ENCODE measurements at regions not wholly inside any gene's neighbourhood (a gene's known extent, or its start where the extent isn't known, plus 50 kb on each side); places are given as distances from the start of the nearest gene placed in this dataset.
A peak's percentile ranks its signal among the peaks of the same experiment; 100 is the strongest.
"Not testable (repeated sequence)": the region's sequence is repeated elsewhere in the genome, so short reads cannot be mapped to it uniquely, and the experiment has no call there.

GRCh38 chr2:156254637-156255067, 77.9 kb downstream of the NR4A2 start:
- H3K4me3 ChIP-seq (ENCODE audit: control extremely low read depth in 1 of 5, extremely low read depth in 1 of 5, insufficient read depth in 1 of 5, low read depth in 2 of 5, low read length in 4 of 5); H3K9me3 ChIP-seq (ENCODE audit: control extremely low read depth in 1 of 3, control insufficient read depth in 2 of 3, insufficient read depth in 1 of 3, low read length in 2 of 3); DNase-seq; H3K27ac Mint-ChIP-seq; H3K27me3 ChIP-seq (replicated peaks in 1 of 4; ENCODE audit: control extremely low read depth in 1 of 4, control insufficient read depth in 3 of 4, insufficient read depth in 4 of 4, low read length in 3 of 4); POLR2A ChIA-PET; CTCF ChIA-PET; H3K4me2 ChIP-seq (replicated peaks; ENCODE audit: low read depth, low read length, poor library complexity, severe bottlenecking); H3K79me2 ChIP-seq (ENCODE audit: control insufficient read depth, insufficient read depth, low read length); H3K9ac ChIP-seq (ENCODE audit: low read length); H3K36me3 ChIP-seq (replicated peaks in 1 of 2; ENCODE audit: control extremely low read depth in 1 of 2, control insufficient read depth in 1 of 2, extremely low read depth in 1 of 2, insufficient read depth in 2 of 2, low read length in 1 of 2); H3K27me3 Mint-ChIP-seq; intact Hi-C loops (cut with micrococcal nuclease); H3K4me1 ChIP-seq (ENCODE audit: control insufficient read depth in 2 of 2, insufficient read depth in 2 of 2, low read length in 2 of 2); H3K27ac ChIP-seq (ENCODE audit: low read length in 2 of 2); H3K4me1 Mint-ChIP-seq; H4K20me1 ChIP-seq (ENCODE audit: control insufficient read depth, insufficient read depth, low read length, poor library complexity, severe bottlenecking); H2AFZ ChIP-seq (ENCODE audit: insufficient read depth, low read depth, low read length, poor library complexity, severe bottlenecking); H3K9me3 Mint-ChIP-seq (ENCODE audit: insufficient read depth); ATAC-seq (ENCODE audit: low read depth): not testable (repeated sequence)
- H3K4me3 Mint-ChIP-seq = peak overlapping the region; percentile 4
- 71% methylated on average over 19 of the region's 27 CpGs for WGBS (ENCODE audit: insufficient coverage)

GRCh38 chr2:156253765-156254164, 78.8 kb downstream of the NR4A2 start:
- ChIA-PET POLR2A (no interaction called here), CTCF (no interaction called here)
- no peak overlapping the region for H3K4me3 Mint-ChIP-seq
- TF ChIP-seq EZH2 (IDR thresholded peaks at IDR 0.05; ENCODE audit: borderline replicate concordance, insufficient read depth, low read depth, low read length, poor library complexity, severe bottlenecking) (no peak), CTCF (IDR thresholded peaks at IDR 0.05) (no peak)
- Histone ChIP-seq H3K79me2 (ENCODE audit: control insufficient read depth, insufficient read depth, low read length) (no peaks in the 10 kb centered on the region), H4K20me1 (ENCODE audit: control insufficient read depth, insufficient read depth, low read length, poor library complexity, severe bottlenecking) (no peaks in the 10 kb centered on the region), H3K9ac (ENCODE audit: low read length) (no peak overlapping the region), H3K27ac (ENCODE audit: low read length in 2 of 2) (no peak overlapping the region), H3K4me2 (replicated peaks; ENCODE audit: low read depth, low read length, poor library complexity, severe bottlenecking) (no peak overlapping the region), H3K4me1 (ENCODE audit: control insufficient read depth in 2 of 2, insufficient read depth in 2 of 2, low read length in 2 of 2) (no peaks in the 10 kb centered on the region), H2AFZ (ENCODE audit: insufficient read depth, low read depth, low read length, poor library complexity, severe bottlenecking) (no peak overlapping the region), H3K4me3 (ENCODE audit: control extremely low read depth in 1 of 5, extremely low read depth in 1 of 5, insufficient read depth in 1 of 5, low read depth in 2 of 5, low read length in 4 of 5) (no peak overlapping the region), H3K36me3 (replicated peaks in 1 of 2; ENCODE audit: control extremely low read depth in 1 of 2, control insufficient read depth in 1 of 2, extremely low read depth in 1 of 2, insufficient read depth in 2 of 2, low read length in 1 of 2) (no peaks in the 10 kb centered on the region), H3K9me3 (ENCODE audit: control extremely low read depth in 1 of 3, control insufficient read depth in 2 of 3, insufficient read depth in 1 of 3, low read length in 2 of 3) (no peaks in the 10 kb centered on the region), H3K27me3 (replicated peaks in 1 of 4; ENCODE audit: control extremely low read depth in 1 of 4, control insufficient read depth in 3 of 4, insufficient read depth in 4 of 4, low read length in 3 of 4) (no peaks in the 10 kb centered on the region)
- no peaks in the 10 kb centered on the region for H3K9me3 Mint-ChIP-seq (ENCODE audit: insufficient read depth)
- ATAC-seq (ENCODE audit: low read depth) = no peak
- H3K27ac Mint-ChIP-seq = no peak overlapping the region
- H3K4me1 Mint-ChIP-seq = no peaks in the 10 kb centered on the region
- intact Hi-C loops (cut with micrococcal nuclease) = no loop called here
- 63% methylated on average over 1 of the region's 2 CpGs for WGBS (ENCODE audit: insufficient coverage)
- H3K27me3 Mint-ChIP-seq = peaks cover 7% of the 10 kb centered on the region
- no peak for DNase-seq

All from B cell (primary cell).